HepG2 (cell line): ENCODE measurements at regions not wholly inside any gene's neighbourhood (a gene's known extent, or its start where the extent isn't known, plus 50 kb on each side); places are given as distances from the start of the nearest gene placed in this dataset.

Experiments
- ATAC-seq: fragments of 200-7000 bp; cut with Tn5 transposase; 3 replicates; pipeline ENCODE4 v1.9.1; 2020; ENCODE audit warnings: mild to moderate bottlenecking, moderate library complexity
- BruUV-seq: library from RNA; stranded (reverse); fragments of 400-500 nt; replicated peaks from 2 replicates; lab custom pipeline; 2021; lab: Mats Ljungman, UMichigan
- CTCF ChIA-PET: fragments of 300-600 bp; formaldehyde crosslinking; extraction: SDS; loops from one replicate; lab custom pipeline; 2021; ENCODE audit warnings: low total read pairs, inconsistent platforms, low intra/inter-chr PET ratio; lab: Yijun Ruan, JAX
- POLR2A ChIA-PET: fragments of 350-600 bp; sonication (Branson Sonifier 250); formaldehyde crosslinking; loops from one replicate; lab custom pipeline; 2020; ENCODE audit warnings: antibody characterized with exemption, inconsistent platforms; lab: Yijun Ruan, JAX
- DNase-seq: peaks from one replicate; pipeline ENCODE4 v3.0.0-alpha.2; 2015; ENCODE audit warnings: low spot score
- FAIRE-seq: peaks from 3 replicates; lab custom pipeline; 2011; peaks lifted over from hg19 to GRCh38; lab: Jason Lieb, UNC
- H2AFZ ChIP-seq: one replicate; pipeline ENCODE4 v1.6.1; 2011; ENCODE audit warnings: low read length, inconsistent platforms
- H3K27ac ChIP-seq: fragments of 300-600 bp; 3 replicates; pipeline ENCODE4 v1.8.0; 2011; ENCODE audit warnings: mixed run types, mild to moderate bottlenecking, mixed read lengths, low read length, inconsistent platforms; ENCODE audit not compliant: insufficient read depth; ENCODE audit errors: extremely low read length
- H3K27me3 ChIP-seq, 2 experiments: fragments of 200-600 bp in 1 of 2; 2 replicates in 1 of 2; 3 replicates in 1 of 2; pipeline versions ENCODE4 v1.6.0 to v1.8.0; 2011; ENCODE audit warnings: low read length in 2 of 2, mild to moderate bottlenecking in 2 of 2, moderate library complexity in 2 of 2, inconsistent platforms in 1 of 2; ENCODE audit not compliant: insufficient read depth in 2 of 2, control insufficient read depth in 1 of 2
- H3K36me3 ChIP-seq, 2 experiments: fragments of 200-600 bp in 1 of 2; replicated peaks in 1 of 2; 2 replicates in 1 of 2; 3 replicates in 1 of 2; pipeline versions ENCODE4 v1.5.1 to v1.8.0; 2011; ENCODE audit warnings: low read length in 2 of 2, inconsistent platforms in 1 of 2; ENCODE audit not compliant: insufficient read depth in 2 of 2, control insufficient read depth in 1 of 2
- H3K4me1 ChIP-seq: 2 replicates; pipeline ENCODE4 v1.5.1; 2012; ENCODE audit warnings: low read length, inconsistent platforms; ENCODE audit not compliant: insufficient read depth
- H3K4me2 ChIP-seq: 2 replicates; pipeline ENCODE4 v1.6.0; 2011; ENCODE audit warnings: low read depth, low read length, inconsistent platforms
- H3K4me3 ChIP-seq, 3 experiments: fragments of 200-600 bp in 1 of 3; sonication (generic), shearing (Covaris generic) in 1 of 3; replicated peaks in 1 of 3; 2 replicates each; pipeline ENCODE4 v1.5.1; 2011 to 2016; ENCODE audit warnings: low read length in 3 of 3, inconsistent platforms in 2 of 3, low read depth in 2 of 3, mild to moderate bottlenecking in 2 of 3, control low read depth in 1 of 3, mixed read lengths in 1 of 3; ENCODE audit not compliant: insufficient read depth in 1 of 3
- H3K79me2 ChIP-seq: one replicate; pipeline ENCODE4 v1.6.1; 2011; ENCODE audit warnings: low read length, inconsistent platforms; ENCODE audit not compliant: insufficient read depth
- H3K9ac ChIP-seq: 2 replicates; pipeline ENCODE4 v1.6.0; 2011; ENCODE audit warnings: mild to moderate bottlenecking, low read depth, low read length, inconsistent platforms; ENCODE audit not compliant: insufficient read depth
- H3K9me3 ChIP-seq: 2 replicates; pipeline ENCODE4 v1.5.1; 2012; ENCODE audit warnings: mild to moderate bottlenecking, low read length
- H4K20me1 ChIP-seq: 2 replicates; pipeline ENCODE4 v1.6.0; 2011; ENCODE audit warnings: inconsistent platforms, mild to moderate bottlenecking, low read length, moderate library complexity; ENCODE audit not compliant: insufficient read depth
- DNMT1 ChIP-seq: sonication (generic); formaldehyde crosslinking; IDR thresholded peaks from 2 replicates; pipeline ENCODE4 v1.5.1; 2020; ENCODE audit warnings: mild to moderate bottlenecking, missing genetic modification reagents
- HDAC1 ChIP-seq: sonication (generic); formaldehyde crosslinking; IDR thresholded peaks from 2 replicates; pipeline ENCODE4 v1.5.1; 2020; ENCODE audit warnings: mild to moderate bottlenecking, missing genetic modification reagents
- MED8 ChIP-seq: sonication (generic); formaldehyde crosslinking; IDR thresholded peaks from 2 replicates; pipeline ENCODE4 v1.8.1; 2023; ENCODE audit warnings: mild to moderate bottlenecking, missing genetic modification reagents; ENCODE audit not compliant: insufficient replicate concordance
- MEF2D ChIP-seq: sonication (generic); formaldehyde crosslinking; IDR thresholded peaks from 2 replicates; pipeline ENCODE4 v1.5.1; 2020; ENCODE audit warnings: mild to moderate bottlenecking, missing genetic modification reagents
- RXRA ChIP-seq: sonication (generic); formaldehyde crosslinking; IDR thresholded peaks from 2 replicates; pipeline ENCODE4 v1.5.1; 2020; ENCODE audit warnings: missing genetic modification reagents
- SAP130 ChIP-seq: IDR thresholded peaks from 2 replicates; pipeline ENCODE4 v1.6.1; 2016; ENCODE audit warnings: low read depth
- SRF ChIP-seq: IDR thresholded peaks from 2 replicates; pipeline ENCODE4 v1.6.1; 2011; ENCODE audit warnings: mild to moderate bottlenecking, low read depth, low read length, moderate library complexity
- TAF1 ChIP-seq: sonication (generic); formaldehyde crosslinking; IDR thresholded peaks from 2 replicates; pipeline ENCODE4 v1.4.0; 2020; ENCODE audit warnings: missing genetic modification reagents
- TCF12 ChIP-seq, 2 experiments: fragments of 450-650 bp in 1 of 2; sonication (generic) in 1 of 2; formaldehyde crosslinking in 1 of 2; IDR thresholded peaks; 2 replicates each; pipeline versions ENCODE4 v1.6.1 to v1.8.0; 2017 to 2022; ENCODE audit warnings: antibody characterized with exemption in 1 of 2, mild to moderate bottlenecking in 1 of 2, missing genetic modification reagents in 1 of 2, moderate library complexity in 1 of 2
- TSC22D2 ChIP-seq: sonication (generic); formaldehyde crosslinking; IDR thresholded peaks from 2 replicates; pipeline ENCODE4 v1.5.1; 2020; ENCODE audit warnings: missing genetic modification reagents, mild to moderate bottlenecking, borderline replicate concordance
- ZNF615 ChIP-seq: sonication (generic); formaldehyde crosslinking; IDR thresholded peaks from 2 replicates; pipeline ENCODE4 v1.5.0; 2020; ENCODE audit warnings: mild to moderate bottlenecking, missing genetic modification reagents, borderline replicate concordance
- ZNF639 ChIP-seq: conservative IDR thresholded peaks from 2 replicates; pipeline ENCODE4 v1.6.1; 2018; ENCODE audit warnings: missing genetic modification reagents
- WGBS: methylation state at CpG from one replicate; pipeline ENCODE4 v1.1.6; 2017; ENCODE audit warnings: low lambda C conversion rate; 5-methylcytosine and 5-hydroxymethylcytosine counted together
- in situ Hi-C: cut with HindIII; loops from 2 replicates; pipeline ENCODE4 v1.10.0; 2017; ENCODE audit warnings: low pct_unique_long_range_greater_than_20kb; ENCODE audit not compliant: extremely low pct_ligation_motif_present
- intact Hi-C: fragments of 100-400 bp; cut with micrococcal nuclease; formaldehyde crosslinking; loops from one replicate; pipeline ENCODE4 v1.10.0; 2022; ENCODE audit not compliant: unreplicated experiment
- TF ChIP-seq, protein P1 (sequence below): sonication (generic); formaldehyde crosslinking; IDR thresholded peaks from 2 replicates; pipeline ENCODE4 v1.4.0; 2020; ENCODE audit warnings: mild to moderate bottlenecking, missing genetic modification reagents
- TF ChIP-seq, protein P2 (sequence below): IDR thresholded peaks from 2 replicates; pipeline ENCODE4 v1.6.1; 2016; ENCODE audit warnings: low read depth, borderline replicate concordance
- TF ChIP-seq, protein P3 (sequence below): sonication (generic); formaldehyde crosslinking; IDR thresholded peaks from 2 replicates; pipeline ENCODE4 v1.4.0; 2020; ENCODE audit warnings: mild to moderate bottlenecking, missing genetic modification reagents
- TF ChIP-seq, protein P4 (sequence below): IDR thresholded peaks from 2 replicates; pipeline ENCODE4 v1.6.1; 2016; ENCODE audit warnings: low read depth, control low read depth

DNA sequence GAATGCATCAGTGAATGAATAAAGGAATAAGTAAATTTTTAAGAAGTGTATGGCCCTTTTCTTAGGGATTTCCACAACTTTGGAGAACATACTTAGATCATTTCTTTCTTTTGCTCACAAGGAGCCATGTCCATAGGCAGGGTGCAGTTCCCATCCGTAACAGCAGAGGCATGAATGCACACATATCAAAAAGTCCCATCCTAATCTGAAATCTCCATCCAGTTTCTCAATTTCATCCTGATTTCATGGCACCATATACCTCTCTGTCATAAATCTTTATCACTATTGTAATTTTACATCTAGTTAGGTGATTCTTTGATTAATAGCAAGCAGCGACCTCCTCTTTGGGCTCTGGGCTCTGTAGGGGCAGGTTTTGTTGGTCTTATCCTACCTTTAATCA, 359.2 kb downstream of the RRAGC start:
- H3K4me1 ChIP-seq: no peaks in the 10 kb centered on the region
- no peak overlapping the region for H3K4me2 ChIP-seq
- POLR2A ChIA-PET: no interaction called here
- no peaks in the 10 kb centered on the region for H3K9me3 ChIP-seq
- no peak overlapping the region for H3K4me3 ChIP-seq
- no peaks in the 10 kb centered on the region for H4K20me1 ChIP-seq
- intact Hi-C loops: no loop called here
- DNase-seq (no peak), ATAC-seq (no peak), FAIRE-seq (no peak)
- no peaks in the 10 kb centered on the region for H3K79me2 ChIP-seq
- no peak overlapping the region for H2AFZ ChIP-seq
- no peaks in the 10 kb centered on the region for H3K36me3 ChIP-seq
- H3K9ac ChIP-seq: no peak overlapping the region
- WGBS: 3% methylated on average over 2 of the region's 2 CpGs
- in situ Hi-C loops: no loop called here
- no peak overlapping the region for H3K27ac ChIP-seq
- peaks cover 0 to 2% of the 10 kb centered on the region in 2 experiments; a peak in 1 of 5 replicates for H3K27me3 ChIP-seq
- CTCF ChIA-PET: no interaction called here
- no TSS peak for BruUV-seq
- TF ChIP-seq, protein P1, sequence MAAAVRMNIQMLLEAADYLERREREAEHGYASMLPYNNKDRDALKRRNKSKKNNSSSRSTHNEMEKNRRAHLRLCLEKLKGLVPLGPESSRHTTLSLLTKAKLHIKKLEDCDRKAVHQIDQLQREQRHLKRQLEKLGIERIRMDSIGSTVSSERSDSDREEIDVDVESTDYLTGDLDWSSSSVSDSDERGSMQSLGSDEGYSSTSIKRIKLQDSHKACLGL (CRISPR knock-in tag): no peak
- TF ChIP-seq TCF12 (IDR thresholded peaks at IDR 0.05) (no peak), TCF12 (CRISPR knock-in tag; IDR thresholded peaks at IDR 0.05) (no peak), SAP130 (CRISPR knock-in tag) (no peak), ZNF615 (CRISPR knock-in tag) (no peak), TSC22D2 (CRISPR knock-in tag) (no peak), DNMT1 (CRISPR knock-in tag) (no peak), TAF1 (CRISPR knock-in tag) (no peak), RXRA (CRISPR knock-in tag) (no peak), HDAC1 (CRISPR knock-in tag) (no peak), MED8 (CRISPR knock-in tag) (no peak), ZNF639 (no peak), MEF2D (CRISPR knock-in tag) (no peak), SRF (no peak)
- TF ChIP-seq, protein P2, sequence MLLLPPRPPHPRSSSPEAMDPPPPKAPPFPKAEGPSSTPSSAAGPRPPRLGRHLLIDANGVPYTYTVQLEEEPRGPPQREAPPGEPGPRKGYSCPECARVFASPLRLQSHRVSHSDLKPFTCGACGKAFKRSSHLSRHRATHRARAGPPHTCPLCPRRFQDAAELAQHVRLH (CRISPR knock-in tag): no peak
- TF ChIP-seq, protein P3, sequence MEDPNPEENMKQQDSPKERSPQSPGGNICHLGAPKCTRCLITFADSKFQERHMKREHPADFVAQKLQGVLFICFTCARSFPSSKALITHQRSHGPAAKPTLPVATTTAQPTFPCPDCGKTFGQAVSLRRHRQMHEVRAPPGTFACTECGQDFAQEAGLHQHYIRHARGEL (CRISPR knock-in tag): no peak
- TF ChIP-seq, protein P4, sequence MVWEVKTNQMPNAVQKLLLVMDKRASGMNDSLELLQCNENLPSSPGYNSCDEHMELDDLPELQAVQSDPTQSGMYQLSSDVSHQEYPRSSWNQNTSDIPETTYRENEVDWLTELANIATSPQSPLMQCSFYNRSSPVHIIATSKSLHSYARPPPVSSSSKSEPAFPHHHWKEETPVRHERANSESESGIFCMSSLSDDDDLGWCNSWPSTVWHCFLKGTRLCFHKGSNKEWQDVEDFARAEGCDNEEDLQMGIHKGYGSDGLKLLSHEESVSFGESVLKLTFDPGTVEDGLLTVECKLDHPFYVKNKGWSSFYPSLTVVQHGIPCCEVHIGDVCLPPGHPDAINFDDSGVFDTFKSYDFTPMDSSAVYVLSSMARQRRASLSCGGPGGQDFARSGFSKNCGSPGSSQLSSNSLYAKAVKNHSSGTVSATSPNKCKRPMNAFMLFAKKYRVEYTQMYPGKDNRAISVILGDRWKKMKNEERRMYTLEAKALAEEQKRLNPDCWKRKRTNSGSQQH (CRISPR knock-in tag): no peak
